ENCODE measurements at regions not wholly inside any gene's neighbourhood (a gene's known extent, or its start where the extent isn't known, plus 50 kb on each side); places are given as distances from the start of the nearest gene placed in this dataset.
A peak's percentile ranks its signal among the peaks of the same experiment; 100 is the strongest.

DNA sequence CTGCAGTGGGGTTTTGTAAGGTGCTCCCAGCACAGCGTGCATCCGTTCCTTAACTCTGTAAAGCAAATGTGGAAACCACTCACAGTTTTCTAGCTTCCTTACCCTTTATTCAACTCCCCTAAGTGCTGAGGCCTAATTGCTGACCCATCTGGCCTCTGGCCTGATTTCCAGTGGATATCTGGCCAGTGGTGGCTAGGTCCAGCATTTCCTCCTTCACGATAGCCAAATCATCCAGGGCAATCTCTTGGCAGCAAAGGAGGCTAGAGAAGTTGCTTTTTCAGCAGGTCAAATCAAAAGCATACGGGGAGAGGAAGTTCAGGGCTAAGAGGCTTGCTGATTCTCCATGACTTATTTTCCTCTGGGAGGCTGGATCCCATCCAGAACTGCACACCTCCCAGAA is 286.3 kb upstream of the VLDLR start:
- H3K9me3 ChIP-seq, result no peaks in the 10 kb centered on the region
- ATAC-seq (ENCODE audit: low FRiP score in 2 of 2) (no peak), DNase-seq (no peak)
- H3K27ac ChIP-seq, result no peak overlapping the region
- H3K27me3 ChIP-seq, result no peaks in the 10 kb centered on the region
- H3K4me3 ChIP-seq, result no peak overlapping the region
- H3K36me3 ChIP-seq, result no peaks in the 10 kb centered on the region
- TF ChIP-seq EP300 (IDR thresholded peaks at IDR 0.05), result no peak
- no peak for TF ChIP-seq POLR2AphosphoS5 (IDR thresholded peaks at IDR 0.05)
- TF ChIP-seq, protein P1, sequence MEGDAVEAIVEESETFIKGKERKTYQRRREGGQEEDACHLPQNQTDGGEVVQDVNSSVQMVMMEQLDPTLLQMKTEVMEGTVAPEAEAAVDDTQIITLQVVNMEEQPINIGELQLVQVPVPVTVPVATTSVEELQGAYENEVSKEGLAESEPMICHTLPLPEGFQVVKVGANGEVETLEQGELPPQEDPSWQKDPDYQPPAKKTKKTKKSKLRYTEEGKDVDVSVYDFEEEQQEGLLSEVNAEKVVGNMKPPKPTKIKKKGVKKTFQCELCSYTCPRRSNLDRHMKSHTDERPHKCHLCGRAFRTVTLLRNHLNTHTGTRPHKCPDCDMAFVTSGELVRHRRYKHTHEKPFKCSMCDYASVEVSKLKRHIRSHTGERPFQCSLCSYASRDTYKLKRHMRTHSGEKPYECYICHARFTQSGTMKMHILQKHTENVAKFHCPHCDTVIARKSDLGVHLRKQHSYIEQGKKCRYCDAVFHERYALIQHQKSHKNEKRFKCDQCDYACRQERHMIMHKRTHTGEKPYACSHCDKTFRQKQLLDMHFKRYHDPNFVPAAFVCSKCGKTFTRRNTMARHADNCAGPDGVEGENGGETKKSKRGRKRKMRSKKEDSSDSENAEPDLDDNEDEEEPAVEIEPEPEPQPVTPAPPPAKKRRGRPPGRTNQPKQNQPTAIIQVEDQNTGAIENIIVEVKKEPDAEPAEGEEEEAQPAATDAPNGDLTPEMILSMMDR (IDR thresholded peaks at IDR 0.05), result no peak
- TF ChIP-seq POLR2A (IDR thresholded peaks at IDR 0.05), result no peak
- WGBS, 2 donors, result 61 to 63% methylated on average over 4 of the region's 4 CpGs
- H3K4me1 ChIP-seq, result no peaks in the 10 kb centered on the region

GRCh38 chr9:2336055-2336454 is 285.5 kb upstream of the VLDLR start:
- Histone ChIP-seq H3K4me3 (no peak overlapping the region), H3K9me3 (no peaks in the 10 kb centered on the region), H3K27me3 (no peaks in the 10 kb centered on the region), H3K4me1 (no peaks in the 10 kb centered on the region), H3K27ac (no peak overlapping the region), H3K36me3 (no peaks in the 10 kb centered on the region)
- ATAC-seq (ENCODE audit: low FRiP score in 2 of 2) (no peak), DNase-seq (no peak)
- WGBS, 2 donors, result 72 to 77% methylated on average over 4 of the region's 4 CpGs
- TF ChIP-seq POLR2A (IDR thresholded peaks at IDR 0.05) (no peak), POLR2AphosphoS5 (IDR thresholded peaks at IDR 0.05) (no peak), EP300 (IDR thresholded peaks at IDR 0.05) (no peak)
- TF ChIP-seq, protein P1 (IDR thresholded peaks at IDR 0.05), result no peak

- Histone ChIP-seq H3K4me3 (no peak overlapping the region), H3K9me3 (no peaks in the 10 kb centered on the region), H3K36me3 (no peaks in the 10 kb centered on the region), H3K27me3 (no peaks in the 10 kb centered on the region), H3K27ac (no peak overlapping the region), H3K4me1 (no peaks in the 10 kb centered on the region)
- 30 to 52% methylated on average over 2 of the region's 2 CpGs for WGBS, 2 donors
- DNase-seq (no peak), ATAC-seq (ENCODE audit: low FRiP score in 2 of 2) (no peak)
- TF ChIP-seq POLR2A (IDR thresholded peaks at IDR 0.05) (no peak), EP300 (IDR thresholded peaks at IDR 0.05) (no peak), POLR2AphosphoS5 (IDR thresholded peaks at IDR 0.05) (no peak)
- TF ChIP-seq, protein P1 (IDR thresholded peaks at IDR 0.05), result no peak
Observed at GRCh38 chr9:2337131-2337530, 284.5 kb upstream of the VLDLR start.

DNA sequence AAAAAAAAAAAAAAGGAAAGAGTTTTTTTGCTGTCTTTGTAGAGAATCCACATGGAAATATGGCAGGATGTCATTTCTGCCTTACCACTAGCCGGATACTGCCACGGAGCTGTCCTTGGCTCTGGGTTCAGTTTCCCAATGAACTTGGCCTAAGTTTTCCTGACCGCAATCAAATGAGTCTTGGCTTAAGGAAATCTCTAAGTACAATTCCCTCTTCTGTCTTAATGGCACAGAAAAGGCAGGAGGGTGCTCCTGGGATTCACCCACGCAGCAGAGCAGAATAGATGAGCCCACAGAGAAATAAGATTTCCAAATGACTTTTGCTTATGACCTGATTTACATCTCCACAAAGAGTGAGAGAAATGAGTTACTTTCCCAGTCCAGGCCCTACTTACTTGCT is 284.0 kb upstream of the VLDLR start:
- Histone ChIP-seq H3K9me3 (no peaks in the 10 kb centered on the region), H3K4me3 (no peak overlapping the region), H3K27me3 (no peaks in the 10 kb centered on the region), H3K27ac (no peak overlapping the region), H3K4me1 (no peaks in the 10 kb centered on the region), H3K36me3 (no peaks in the 10 kb centered on the region)
- 62 to 81% methylated on average over 4 of the region's 4 CpGs for WGBS, 2 donors
- peak in 1 of 2 donors; percentile 56 for ATAC-seq (ENCODE audit: low FRiP score in 2 of 2)
- DNase-seq, result no peak
- TF ChIP-seq EP300 (IDR thresholded peaks at IDR 0.05) (no peak), POLR2A (IDR thresholded peaks at IDR 0.05) (no peak), POLR2AphosphoS5 (IDR thresholded peaks at IDR 0.05) (no peak)
- TF ChIP-seq, protein P1 (IDR thresholded peaks at IDR 0.05), result no peak

- H3K9me3 ChIP-seq, result no peaks in the 10 kb centered on the region
- no peak for TF ChIP-seq POLR2A (IDR thresholded peaks at IDR 0.05)
- no peak for TF ChIP-seq POLR2AphosphoS5 (IDR thresholded peaks at IDR 0.05)
- TF ChIP-seq, protein P1 (IDR thresholded peaks at IDR 0.05), result no peak
- TF ChIP-seq EP300 (IDR thresholded peaks at IDR 0.05), result no peak
- no peak overlapping the region for H3K27ac ChIP-seq
- no peaks in the 10 kb centered on the region for H3K4me1 ChIP-seq
- H3K4me3 ChIP-seq, result no peak overlapping the region
- DNase-seq, result no peak
- H3K27me3 ChIP-seq, result no peaks in the 10 kb centered on the region
- no peak for ATAC-seq (ENCODE audit: low FRiP score in 2 of 2)
- WGBS, 2 donors, result 77 to 84% methylated on average over 4 of the region's 4 CpGs
- no peaks in the 10 kb centered on the region for H3K36me3 ChIP-seq
Observed at GRCh38 chr9:2338777-2339365, 282.7 kb upstream of the VLDLR start.

Measured in upper lobe of left lung (tissue), 6 donors.